Neural crest cell (in vitro differentiated cells): ENCODE measurements at regions not wholly inside any gene's neighbourhood (a gene's known extent, or its start where the extent isn't known, plus 50 kb on each side); places are given as distances from the start of the nearest gene placed in this dataset.

Experiments used
- DNase-seq: peaks from one replicate; pipeline ENCODE4 v3.0.0; 2021; ENCODE audit warnings: low read depth, mixed read lengths, low spot score
- H3K27ac Mint-ChIP-seq: one replicate; pipeline ENCODE4 v1.8.0; 2021; ENCODE audit warnings: mild to moderate bottlenecking, mixed read lengths; ENCODE audit not compliant: unreplicated experiment
- H3K27me3 Mint-ChIP-seq: 2 replicates; pipeline ENCODE4 v1.8.0; 2021; ENCODE audit warnings: low read depth, mild to moderate bottlenecking, mixed read lengths
- H3K36me3 Mint-ChIP-seq: 2 replicates; pipeline ENCODE4 v1.8.0; 2021; ENCODE audit warnings: low read depth, mild to moderate bottlenecking, mixed read lengths
- H3K4me1 Mint-ChIP-seq: 2 replicates; pipeline ENCODE4 v1.8.0; 2021; ENCODE audit warnings: mixed read lengths
- H3K4me3 Mint-ChIP-seq: one replicate; pipeline ENCODE4 v1.8.0; 2021; ENCODE audit warnings: mild to moderate bottlenecking, mixed read lengths
- H3K9me3 Mint-ChIP-seq: 2 replicates; pipeline ENCODE4 v1.8.0; 2021; ENCODE audit warnings: mixed read lengths
- TF ChIP-seq, protein P1 (sequence below): fragments of 200-600 bp; sonication (generic); conservative IDR thresholded peaks from 2 replicates; pipeline ENCODE4 v1.5.0; 2021; ENCODE audit warnings: antibody characterized with exemption, mild to moderate bottlenecking

DNA sequence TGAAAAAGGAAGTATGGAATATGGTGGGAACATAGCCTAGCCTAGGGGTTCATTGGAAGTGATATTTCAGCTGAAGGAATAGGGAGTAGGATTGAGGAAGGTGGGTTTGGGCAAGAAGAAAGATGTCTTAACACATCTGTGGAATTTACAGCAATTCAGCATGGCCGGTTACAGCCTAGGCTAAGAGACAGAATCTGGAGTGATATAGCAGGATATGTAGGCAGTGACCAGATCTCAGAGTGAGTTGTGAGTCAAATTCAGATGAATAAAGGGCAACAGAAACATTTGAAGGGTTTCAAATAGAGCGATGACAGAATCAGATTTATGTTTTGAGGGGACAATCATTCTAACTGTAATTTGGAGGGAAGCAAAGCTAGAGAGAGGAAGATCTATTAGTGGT lies 199.0 kb upstream of the PRPS1L1 start:
- Mint-ChIP-seq H3K27me3 (no peaks in the 10 kb centered on the region), H3K27ac (no peak overlapping the region), H3K4me1 (no peaks in the 10 kb centered on the region), H3K36me3 (no peaks in the 10 kb centered on the region), H3K4me3 (no peak overlapping the region), H3K9me3 (no peaks in the 10 kb centered on the region)
- TF ChIP-seq, protein P1, sequence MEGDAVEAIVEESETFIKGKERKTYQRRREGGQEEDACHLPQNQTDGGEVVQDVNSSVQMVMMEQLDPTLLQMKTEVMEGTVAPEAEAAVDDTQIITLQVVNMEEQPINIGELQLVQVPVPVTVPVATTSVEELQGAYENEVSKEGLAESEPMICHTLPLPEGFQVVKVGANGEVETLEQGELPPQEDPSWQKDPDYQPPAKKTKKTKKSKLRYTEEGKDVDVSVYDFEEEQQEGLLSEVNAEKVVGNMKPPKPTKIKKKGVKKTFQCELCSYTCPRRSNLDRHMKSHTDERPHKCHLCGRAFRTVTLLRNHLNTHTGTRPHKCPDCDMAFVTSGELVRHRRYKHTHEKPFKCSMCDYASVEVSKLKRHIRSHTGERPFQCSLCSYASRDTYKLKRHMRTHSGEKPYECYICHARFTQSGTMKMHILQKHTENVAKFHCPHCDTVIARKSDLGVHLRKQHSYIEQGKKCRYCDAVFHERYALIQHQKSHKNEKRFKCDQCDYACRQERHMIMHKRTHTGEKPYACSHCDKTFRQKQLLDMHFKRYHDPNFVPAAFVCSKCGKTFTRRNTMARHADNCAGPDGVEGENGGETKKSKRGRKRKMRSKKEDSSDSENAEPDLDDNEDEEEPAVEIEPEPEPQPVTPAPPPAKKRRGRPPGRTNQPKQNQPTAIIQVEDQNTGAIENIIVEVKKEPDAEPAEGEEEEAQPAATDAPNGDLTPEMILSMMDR, result no peak
- DNase-seq, result no peak

DNA sequence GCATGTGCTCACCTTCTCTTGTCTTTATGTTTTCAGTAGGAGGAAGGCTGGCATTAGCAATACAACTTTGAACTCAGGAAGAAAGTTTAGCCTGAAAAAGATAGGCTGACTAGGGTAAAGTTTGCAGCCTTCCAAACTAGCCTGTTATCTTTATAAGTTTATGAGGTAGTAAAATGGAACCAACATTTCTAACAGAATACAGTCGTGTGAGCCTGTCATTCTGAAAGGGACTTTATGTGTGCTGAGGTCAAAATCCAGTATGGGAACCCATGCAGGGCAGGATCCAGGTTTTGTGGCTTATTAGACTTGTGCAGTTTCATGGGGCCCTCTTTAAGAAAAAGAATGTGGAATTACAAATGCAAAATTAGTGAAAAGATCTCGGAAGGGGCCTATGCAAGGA lies 201.0 kb upstream of the PRPS1L1 start:
- Mint-ChIP-seq H3K9me3 (no peaks in the 10 kb centered on the region), H3K4me3 (no peak overlapping the region), H3K36me3 (no peaks in the 10 kb centered on the region), H3K4me1 (no peaks in the 10 kb centered on the region), H3K27me3 (no peaks in the 10 kb centered on the region), H3K27ac (no peak overlapping the region)
- DNase-seq, result no peak
- TF ChIP-seq, protein P1, result no peak

DNA sequence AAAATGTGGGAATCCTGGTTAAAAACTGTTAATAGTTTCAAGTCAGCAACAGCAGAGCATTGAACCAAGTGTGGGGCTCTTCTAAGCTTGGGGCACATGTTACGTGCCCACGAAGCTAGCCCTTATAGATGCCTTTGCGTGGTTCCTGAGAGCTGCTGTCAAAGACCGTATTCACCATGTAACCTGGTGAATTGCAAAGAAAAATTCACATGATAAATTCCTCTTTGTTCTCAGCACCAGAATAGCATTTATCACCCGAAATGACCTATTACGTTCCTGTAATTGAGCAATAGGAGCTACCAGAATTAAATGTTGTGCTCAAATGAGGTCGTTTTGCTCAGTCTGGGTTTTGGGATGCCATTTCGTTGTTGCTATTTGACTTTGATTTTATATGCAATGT lies 202.6 kb upstream of the PRPS1L1 start:
- H3K36me3 Mint-ChIP-seq, result no peaks in the 10 kb centered on the region
- H3K4me1 Mint-ChIP-seq, result no peaks in the 10 kb centered on the region
- TF ChIP-seq, protein P1, result no peak
- no peak overlapping the region for H3K4me3 Mint-ChIP-seq
- no peak for DNase-seq
- no peaks in the 10 kb centered on the region for H3K9me3 Mint-ChIP-seq
- H3K27me3 Mint-ChIP-seq, result no peaks in the 10 kb centered on the region
- no peak overlapping the region for H3K27ac Mint-ChIP-seq

DNA sequence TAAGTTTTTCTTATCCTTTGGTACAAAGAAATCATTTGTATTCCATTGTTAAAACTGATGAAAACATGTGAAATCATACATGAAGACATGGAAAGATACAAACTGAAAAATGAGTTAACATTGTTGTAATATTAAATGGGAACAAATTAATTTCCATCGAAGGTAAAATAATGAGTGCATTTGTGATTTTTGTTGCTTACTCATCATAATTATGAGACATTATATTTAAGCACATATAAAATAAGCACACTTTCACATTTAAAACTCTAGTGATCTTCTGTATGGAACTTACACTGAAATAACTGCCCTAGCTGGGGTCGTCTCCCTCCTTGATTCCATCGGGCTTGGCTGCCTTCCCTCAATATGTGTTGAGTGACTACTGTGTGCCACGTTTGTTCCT lies 204.2 kb upstream of the PRPS1L1 start:
- H3K4me1 Mint-ChIP-seq, result no peaks in the 10 kb centered on the region
- no peak for DNase-seq
- H3K27me3 Mint-ChIP-seq, result no peaks in the 10 kb centered on the region
- H3K4me3 Mint-ChIP-seq, result no peak overlapping the region
- H3K36me3 Mint-ChIP-seq, result no peaks in the 10 kb centered on the region
- H3K27ac Mint-ChIP-seq, result no peak overlapping the region
- no peaks in the 10 kb centered on the region for H3K9me3 Mint-ChIP-seq
- TF ChIP-seq, protein P1, result no peak

DNA sequence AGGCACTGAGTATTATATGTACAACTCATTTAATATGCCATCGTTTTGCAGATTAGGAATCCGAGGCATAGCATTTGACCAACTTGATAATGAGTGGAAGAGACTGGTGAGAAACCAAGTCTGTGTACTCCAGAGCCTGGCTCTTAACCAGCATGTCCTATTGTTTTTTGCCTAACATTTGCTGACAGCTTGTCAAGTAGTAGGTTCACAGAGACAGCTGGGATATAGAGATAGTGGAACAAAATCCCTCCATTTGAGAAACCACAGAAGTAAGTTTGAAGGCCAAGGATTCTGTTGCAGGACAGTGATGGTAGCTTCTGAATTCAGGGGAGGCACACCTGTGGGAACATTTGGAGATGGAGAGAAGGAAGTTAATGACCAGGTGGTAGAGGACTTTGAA lies 206.9 kb upstream of the PRPS1L1 start:
- no peaks in the 10 kb centered on the region for H3K36me3 Mint-ChIP-seq
- H3K9me3 Mint-ChIP-seq, result no peaks in the 10 kb centered on the region
- no peak overlapping the region for H3K27ac Mint-ChIP-seq
- no peaks in the 10 kb centered on the region for H3K4me1 Mint-ChIP-seq
- H3K4me3 Mint-ChIP-seq, result no peak overlapping the region
- no peaks in the 10 kb centered on the region for H3K27me3 Mint-ChIP-seq
- DNase-seq, result no peak
- TF ChIP-seq, protein P1, result no peak

DNA sequence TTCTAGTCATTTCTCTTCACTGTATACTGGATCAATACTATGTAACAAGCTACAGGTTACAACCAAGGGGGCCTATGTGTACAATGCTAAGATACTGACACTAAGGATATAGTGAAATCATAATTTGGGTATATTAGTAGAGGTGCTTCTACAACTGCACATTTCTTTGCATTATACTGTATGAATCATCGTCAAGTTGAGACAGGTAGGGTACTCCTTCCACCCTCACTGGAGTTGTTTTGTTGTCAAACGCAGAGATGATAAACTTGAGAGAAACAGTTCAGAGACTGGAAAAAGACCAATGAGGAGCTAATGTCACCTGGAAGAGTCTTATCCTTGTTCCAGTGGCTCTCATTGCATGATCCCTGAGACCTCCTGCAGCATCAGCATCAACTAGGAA lies 208.2 kb upstream of the PRPS1L1 start:
- TF ChIP-seq, protein P1, result no peak
- Mint-ChIP-seq H3K36me3 (no peaks in the 10 kb centered on the region), H3K27me3 (no peaks in the 10 kb centered on the region), H3K9me3 (no peaks in the 10 kb centered on the region), H3K4me3 (no peak overlapping the region), H3K27ac (no peak overlapping the region), H3K4me1 (no peaks in the 10 kb centered on the region)
- DNase-seq, result no peak
